ENCODE measurements at regions not wholly inside any gene's neighbourhood (a gene's known extent, or its start where the extent isn't known, plus 50 kb on each side); places are given as distances from the start of the nearest gene placed in this dataset.
A peak's percentile ranks its signal among the peaks of the same experiment; 100 is the strongest.

DNA sequence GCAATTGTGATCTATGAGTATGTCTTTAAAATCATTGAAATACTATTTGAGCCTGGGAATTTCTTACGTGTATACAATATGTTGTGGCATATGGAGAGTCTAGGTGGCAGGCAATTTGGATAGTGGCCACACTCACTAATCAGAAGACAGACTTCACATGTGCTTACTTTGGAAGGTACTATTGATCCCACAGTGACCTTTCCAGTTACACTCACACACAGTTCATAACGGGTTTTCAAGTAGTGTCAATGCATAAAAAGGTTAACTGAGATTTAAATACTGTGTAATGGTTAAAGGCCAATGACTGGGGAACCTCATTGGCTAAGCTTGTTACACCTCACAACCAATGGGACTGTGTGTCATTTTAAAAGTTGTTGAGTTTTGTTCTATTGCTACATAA lies 783.2 kb downstream of the RPA4 start:
- no peak for DNase-seq
- Histone ChIP-seq H3K27ac (ENCODE audit: low read length) (no peak overlapping the region), H3K4me3 (ENCODE audit: low read length) (no peak overlapping the region), H3K9me3 (replicated peaks; ENCODE audit: control insufficient read depth, low read depth, low read length) (no peaks in the 10 kb centered on the region), H3K4me1 (ENCODE audit: control insufficient read depth, insufficient read depth, low read length) (no peaks in the 10 kb centered on the region), H3K27me3 (ENCODE audit: control insufficient read depth, insufficient read depth, low read length) (peaks cover 6% of the 10 kb centered on the region), H3K36me3 (ENCODE audit: control insufficient read depth, insufficient read depth, low read length) (no peaks in the 10 kb centered on the region)
- no CpG with 5 or more reads among the region's 2 CpGs for WGBS (ENCODE audit: insufficient coverage)

DNA sequence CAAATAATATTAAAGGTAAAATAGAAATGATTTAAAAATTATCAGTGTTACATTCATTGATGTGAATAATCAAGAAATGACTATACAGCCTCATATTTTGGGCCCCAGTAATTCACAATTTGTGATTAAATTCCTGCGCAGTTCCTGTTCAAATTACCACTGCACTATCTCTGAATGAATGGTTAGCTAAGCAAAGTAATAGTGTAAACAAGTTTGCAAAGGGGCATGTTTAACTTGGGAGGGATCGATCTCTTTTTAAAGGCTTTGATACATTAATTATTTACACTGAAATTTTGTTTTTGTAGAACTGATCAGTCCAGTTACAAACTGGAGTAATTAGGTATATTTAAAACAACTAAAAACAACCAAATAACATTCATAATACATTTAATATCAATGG lies 784.4 kb downstream of the RPA4 start:
- WGBS (ENCODE audit: insufficient coverage): no CpG with 5 or more reads among the region's 2 CpGs
- peaks cover 6% of the 10 kb centered on the region for H3K27me3 ChIP-seq (ENCODE audit: control insufficient read depth, insufficient read depth, low read length)
- no peak overlapping the region for H3K27ac ChIP-seq (ENCODE audit: low read length)
- no peak overlapping the region for H3K4me3 ChIP-seq (ENCODE audit: low read length)
- H3K36me3 ChIP-seq (ENCODE audit: control insufficient read depth, insufficient read depth, low read length): no peaks in the 10 kb centered on the region
- DNase-seq: no peak
- no peaks in the 10 kb centered on the region for H3K9me3 ChIP-seq (replicated peaks; ENCODE audit: control insufficient read depth, low read depth, low read length)
- H3K4me1 ChIP-seq (ENCODE audit: control insufficient read depth, insufficient read depth, low read length): no peaks in the 10 kb centered on the region

DNA sequence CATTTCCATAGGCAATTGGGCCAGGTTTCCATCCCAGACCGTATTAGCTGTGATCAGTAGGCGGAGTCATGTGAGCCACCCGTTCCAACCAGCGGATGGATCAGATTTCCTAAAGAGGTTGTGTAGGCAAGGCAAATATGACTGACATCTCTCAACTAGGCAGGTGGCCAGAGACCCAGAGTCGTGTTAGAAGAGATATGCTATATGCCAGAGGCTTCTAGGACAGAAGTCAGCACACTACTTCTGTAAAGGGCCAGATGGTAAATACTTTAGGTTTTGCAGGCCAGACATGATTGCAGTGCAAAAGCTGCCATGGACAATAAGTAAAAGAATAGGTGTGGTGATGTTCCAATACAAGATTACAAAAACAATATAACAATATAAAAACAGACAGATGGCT lies 788.4 kb downstream of the RPA4 start:
- DNase-seq: peak; percentile 4
- Histone ChIP-seq H3K36me3 (ENCODE audit: control insufficient read depth, insufficient read depth, low read length) (no peaks in the 10 kb centered on the region), H3K4me1 (ENCODE audit: control insufficient read depth, insufficient read depth, low read length) (no peaks in the 10 kb centered on the region), H3K27me3 (ENCODE audit: control insufficient read depth, insufficient read depth, low read length) (peaks cover 9% of the 10 kb centered on the region), H3K4me3 (ENCODE audit: low read length) (no peak overlapping the region), H3K27ac (ENCODE audit: low read length) (no peak overlapping the region), H3K9me3 (replicated peaks; ENCODE audit: control insufficient read depth, low read depth, low read length) (no peaks in the 10 kb centered on the region)
- WGBS (ENCODE audit: insufficient coverage): 53% methylated on average over 5 of the region's 5 CpGs

DNA sequence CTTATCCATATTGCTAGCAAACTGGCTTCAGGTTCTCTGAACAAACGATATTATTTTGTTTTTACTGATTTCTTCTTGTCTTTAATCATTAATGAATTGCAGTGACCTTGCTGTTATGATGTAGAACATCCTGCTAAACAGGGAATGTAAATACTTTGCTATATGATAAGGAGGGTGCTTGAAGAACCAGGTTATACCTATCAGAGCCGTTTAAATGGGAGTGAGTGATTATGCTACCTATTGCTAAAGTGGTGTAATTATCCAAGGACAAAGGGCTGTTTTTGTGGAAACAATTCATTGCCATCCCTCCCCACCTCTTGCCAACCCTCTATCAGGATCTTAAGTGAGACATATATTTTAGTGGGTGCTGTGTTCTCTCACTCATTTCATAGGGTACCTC lies 788.9 kb downstream of the RPA4 start:
- peaks cover 8% of the 10 kb centered on the region for H3K27me3 ChIP-seq (ENCODE audit: control insufficient read depth, insufficient read depth, low read length)
- no CpG with 5 or more reads among the region's 2 CpGs for WGBS (ENCODE audit: insufficient coverage)
- H3K4me1 ChIP-seq (ENCODE audit: control insufficient read depth, insufficient read depth, low read length): no peaks in the 10 kb centered on the region

DNA sequence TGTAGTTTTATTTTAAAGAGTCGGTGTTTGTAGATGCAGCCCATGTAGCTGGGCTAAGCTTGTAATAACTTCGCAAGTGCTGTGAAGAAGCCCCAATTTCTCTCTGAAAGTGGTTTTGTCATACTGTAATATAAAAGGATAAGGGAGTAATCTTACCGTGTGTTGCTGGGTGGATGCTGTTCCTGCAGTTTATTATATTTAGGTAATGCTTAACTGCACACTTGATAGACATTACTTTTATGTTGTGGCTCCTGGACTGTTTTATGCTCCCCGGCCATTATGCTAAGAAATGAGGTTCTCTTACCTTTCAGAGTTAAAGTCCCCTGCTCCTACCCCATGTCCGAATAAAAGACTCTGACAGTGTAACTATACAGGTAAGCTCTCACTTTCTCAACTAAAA lies 789.4 kb downstream of the RPA4 start:
- H3K4me1 ChIP-seq (ENCODE audit: control insufficient read depth, insufficient read depth, low read length): no peaks in the 10 kb centered on the region
- no peak overlapping the region for H3K4me3 ChIP-seq (ENCODE audit: low read length)
- no peaks in the 10 kb centered on the region for H3K9me3 ChIP-seq (replicated peaks; ENCODE audit: control insufficient read depth, low read depth, low read length)
- no peak for DNase-seq
- H3K27ac ChIP-seq (ENCODE audit: low read length): no peak overlapping the region
- H3K27me3 ChIP-seq (ENCODE audit: control insufficient read depth, insufficient read depth, low read length): peaks cover 7% of the 10 kb centered on the region
- H3K36me3 ChIP-seq (ENCODE audit: control insufficient read depth, insufficient read depth, low read length): no peaks in the 10 kb centered on the region
- 79% methylated on average over 2 of the region's 5 CpGs for WGBS (ENCODE audit: insufficient coverage)

More for the DNA sequence above, 788.9 kb downstream of the RPA4 start:
- no peaks in the 10 kb centered on the region for H3K9me3 ChIP-seq (replicated peaks; ENCODE audit: control insufficient read depth, low read depth, low read length)
- no peak overlapping the region for H3K4me3 ChIP-seq (ENCODE audit: low read length)
- no peak for DNase-seq
- H3K27ac ChIP-seq (ENCODE audit: low read length): no peak overlapping the region
- no peaks in the 10 kb centered on the region for H3K36me3 ChIP-seq (ENCODE audit: control insufficient read depth, insufficient read depth, low read length)

DNA sequence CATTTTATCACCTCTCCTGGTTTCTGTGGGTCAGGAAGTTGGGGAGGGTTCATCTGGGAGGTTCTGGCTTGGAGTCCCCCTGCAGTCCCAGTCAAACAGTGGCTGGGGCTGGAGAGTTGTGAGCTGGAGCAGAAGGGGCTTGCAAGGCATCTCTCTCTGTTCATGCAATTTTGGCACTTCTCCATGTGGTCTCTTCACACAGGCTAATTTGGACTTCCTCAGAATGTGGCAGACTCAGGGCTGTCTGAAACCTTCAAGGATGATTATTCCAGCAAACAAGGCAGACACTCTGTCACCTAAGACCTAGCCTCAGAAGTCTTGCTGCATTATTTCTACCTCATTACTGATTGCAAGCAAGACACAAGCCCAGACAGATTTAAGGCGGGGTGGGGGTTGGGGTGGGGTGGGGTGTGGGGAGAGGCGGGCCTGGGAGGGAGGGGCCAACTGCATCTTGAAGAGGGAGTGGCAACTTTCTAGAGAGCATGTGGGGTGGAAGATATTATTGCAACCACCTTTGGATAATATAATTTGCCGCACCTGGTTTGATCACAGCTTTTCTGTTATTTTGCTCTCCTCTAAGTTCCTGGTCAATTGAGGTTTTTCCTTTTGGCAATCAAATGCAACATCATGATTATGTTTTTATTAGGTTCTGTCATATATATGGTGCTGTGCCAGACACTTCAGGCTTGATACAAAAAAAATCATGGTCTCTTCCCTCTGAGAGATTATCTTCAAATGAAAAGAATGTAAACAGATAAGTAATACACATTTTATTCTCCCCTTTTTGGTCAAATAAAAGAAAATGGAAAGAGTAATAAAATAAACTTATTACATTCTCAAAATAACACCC lies 799.5 kb downstream of the RPA4 start:
- no CpG with 5 or more reads among the region's 3 CpGs for WGBS (ENCODE audit: insufficient coverage)
- H3K27ac ChIP-seq (ENCODE audit: low read length): no peak overlapping the region
- no peaks in the 10 kb centered on the region for H3K27me3 ChIP-seq (ENCODE audit: control insufficient read depth, insufficient read depth, low read length)
- no peaks in the 10 kb centered on the region for H3K9me3 ChIP-seq (replicated peaks; ENCODE audit: control insufficient read depth, low read depth, low read length)
- no peak overlapping the region for H3K4me3 ChIP-seq (ENCODE audit: low read length)
- DNase-seq: peak; percentile 7
- H3K36me3 ChIP-seq (ENCODE audit: control insufficient read depth, insufficient read depth, low read length): no peaks in the 10 kb centered on the region
- H3K4me1 ChIP-seq (ENCODE audit: control insufficient read depth, insufficient read depth, low read length): no peaks in the 10 kb centered on the region

DNA sequence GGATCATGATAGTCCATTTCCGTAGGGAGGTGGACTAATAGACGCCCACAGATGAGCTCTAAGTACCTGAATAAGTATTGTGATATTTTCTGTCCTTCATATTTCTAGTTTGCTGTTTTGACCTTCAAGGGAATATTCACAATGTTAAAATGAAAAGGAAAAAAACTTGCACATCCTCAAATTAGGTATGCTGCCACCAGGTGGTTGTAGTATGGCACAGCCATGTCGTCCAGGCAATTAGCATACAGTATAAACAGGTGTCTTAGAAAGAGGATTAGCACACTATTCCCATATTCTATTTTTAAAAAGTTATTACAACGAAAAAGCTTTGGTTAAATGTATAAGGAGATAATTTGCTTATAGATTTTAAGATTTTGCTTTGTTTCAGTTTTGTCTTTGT lies 802.0 kb downstream of the RPA4 start:
- H3K4me1 ChIP-seq (ENCODE audit: control insufficient read depth, insufficient read depth, low read length): no peaks in the 10 kb centered on the region
- H3K27me3 ChIP-seq (ENCODE audit: control insufficient read depth, insufficient read depth, low read length): no peaks in the 10 kb centered on the region
- no peaks in the 10 kb centered on the region for H3K9me3 ChIP-seq (replicated peaks; ENCODE audit: control insufficient read depth, low read depth, low read length)
- H3K27ac ChIP-seq (ENCODE audit: low read length): no peak overlapping the region
- no peaks in the 10 kb centered on the region for H3K36me3 ChIP-seq (ENCODE audit: control insufficient read depth, insufficient read depth, low read length)
- no peak overlapping the region for H3K4me3 ChIP-seq (ENCODE audit: low read length)
- WGBS (ENCODE audit: insufficient coverage): no CpG with 5 or more reads among the region's 4 CpGs
- DNase-seq: peak; percentile 16

DNA sequence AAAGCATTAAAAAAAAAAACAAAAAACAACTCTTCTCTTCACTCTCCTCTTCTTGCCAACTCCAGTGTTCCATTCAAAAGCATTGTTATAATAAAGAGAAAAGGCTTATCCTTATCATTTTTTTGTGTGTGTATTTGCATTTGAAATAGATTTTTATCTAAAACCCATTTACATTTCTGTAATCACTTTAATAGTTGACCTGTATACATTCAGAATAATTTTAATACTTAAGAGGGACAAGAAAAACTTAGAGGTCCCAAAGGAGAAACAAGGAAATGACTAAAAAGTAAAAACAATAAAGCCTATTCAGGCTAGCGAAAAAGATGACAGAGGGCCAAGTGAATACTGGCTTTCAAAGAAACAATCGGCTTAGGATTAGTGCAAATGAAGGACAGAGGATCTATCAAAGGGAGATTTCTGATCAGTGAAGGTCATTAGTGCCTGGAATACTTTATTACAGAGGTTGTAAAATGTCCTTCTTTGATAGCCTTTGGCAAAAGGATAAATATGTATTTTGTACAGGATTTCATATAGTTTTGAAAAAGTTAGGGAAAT lies 808.3 kb downstream of the RPA4 start:
- no peaks in the 10 kb centered on the region for H3K9me3 ChIP-seq (replicated peaks; ENCODE audit: control insufficient read depth, low read depth, low read length)
- H3K4me3 ChIP-seq (ENCODE audit: low read length): no peak overlapping the region
- DNase-seq: peak; percentile 6
- H3K36me3 ChIP-seq (ENCODE audit: control insufficient read depth, insufficient read depth, low read length): no peaks in the 10 kb centered on the region
- no peak overlapping the region for H3K27ac ChIP-seq (ENCODE audit: low read length)
- WGBS (ENCODE audit: insufficient coverage): 29% methylated on average over 2 of the region's 2 CpGs
- no peaks in the 10 kb centered on the region for H3K4me1 ChIP-seq (ENCODE audit: control insufficient read depth, insufficient read depth, low read length)
- H3K27me3 ChIP-seq (ENCODE audit: control insufficient read depth, insufficient read depth, low read length): peaks cover 5% of the 10 kb centered on the region

DNA sequence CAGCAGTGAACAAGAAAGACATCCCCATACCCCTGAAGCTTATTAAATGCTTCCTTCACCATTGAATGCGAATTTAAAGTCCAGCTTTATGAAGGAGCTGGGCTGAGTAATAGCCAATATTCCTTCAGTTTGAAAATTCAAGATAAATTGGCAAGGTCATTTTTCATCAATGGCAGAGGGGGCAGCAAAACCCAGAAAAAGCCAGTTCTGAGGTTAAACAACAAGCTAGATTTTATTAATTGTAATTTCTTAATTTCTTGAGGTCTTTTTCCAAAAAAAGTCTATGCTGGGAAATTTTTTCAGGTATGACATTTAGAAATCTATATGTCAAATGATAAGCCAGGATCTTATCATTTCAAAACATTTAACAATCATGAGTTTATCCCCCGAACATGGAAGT lies 808.9 kb downstream of the RPA4 start:
- H3K4me1 ChIP-seq (ENCODE audit: control insufficient read depth, insufficient read depth, low read length): no peaks in the 10 kb centered on the region
- H3K36me3 ChIP-seq (ENCODE audit: control insufficient read depth, insufficient read depth, low read length): no peaks in the 10 kb centered on the region
- H3K27ac ChIP-seq (ENCODE audit: low read length): no peak overlapping the region
- H3K27me3 ChIP-seq (ENCODE audit: control insufficient read depth, insufficient read depth, low read length): peaks cover 9% of the 10 kb centered on the region
- no peak overlapping the region for H3K4me3 ChIP-seq (ENCODE audit: low read length)
- no CpG with 5 or more reads among the region's 2 CpGs for WGBS (ENCODE audit: insufficient coverage)
- DNase-seq: no peak
- no peaks in the 10 kb centered on the region for H3K9me3 ChIP-seq (replicated peaks; ENCODE audit: control insufficient read depth, low read depth, low read length)

DNA sequence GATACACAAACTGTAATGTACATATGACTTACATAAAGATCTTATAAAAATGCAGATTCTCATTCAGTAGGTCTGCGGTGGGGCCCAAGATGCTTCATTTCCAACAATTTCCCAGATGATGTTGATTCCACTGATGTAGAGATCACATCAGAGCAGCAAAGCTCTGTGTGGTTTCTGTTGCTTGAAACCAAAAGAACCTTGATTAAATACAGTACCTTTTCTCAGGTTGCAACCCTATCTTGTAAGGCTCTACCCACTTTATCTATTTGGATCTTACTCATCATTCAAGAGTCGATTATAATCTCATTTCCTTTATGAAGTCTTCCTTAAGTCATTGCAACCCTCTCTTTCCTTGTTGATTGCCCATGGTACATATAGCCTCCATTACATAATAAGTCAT lies 816.8 kb downstream of the RPA4 start:
- no peak for DNase-seq
- H3K36me3 ChIP-seq (ENCODE audit: control insufficient read depth, insufficient read depth, low read length): no peaks in the 10 kb centered on the region
- H3K4me1 ChIP-seq (ENCODE audit: control insufficient read depth, insufficient read depth, low read length): no peaks in the 10 kb centered on the region
- H3K27ac ChIP-seq (ENCODE audit: low read length): no peak overlapping the region
- no CpG with 5 or more reads among the region's 2 CpGs for WGBS (ENCODE audit: insufficient coverage)
- no peaks in the 10 kb centered on the region for H3K9me3 ChIP-seq (replicated peaks; ENCODE audit: control insufficient read depth, low read depth, low read length)
- no peak overlapping the region for H3K4me3 ChIP-seq (ENCODE audit: low read length)
- H3K27me3 ChIP-seq (ENCODE audit: control insufficient read depth, insufficient read depth, low read length): peaks cover 9% of the 10 kb centered on the region

All from muscle of leg (tissue), 3 donors.